SK-N-SH treated with all-trans-retinoic acid at 6 μM for 48 hours (cell line): ENCODE measurements at regions not wholly inside any gene's neighbourhood (a gene's known extent, or its start where the extent isn't known, plus 50 kb on each side); places are given as distances from the start of the nearest gene placed in this dataset.

Experiments used
- ATAC-seq: fragments of 200-7000 bp; cut with Tn5 transposase; 3 replicates; pipeline ENCODE4 v1.9.1; 2020; ENCODE audit warnings: mild to moderate bottlenecking, moderate library complexity
- ARNTL ChIP-seq: fragments of 450-650 bp; formaldehyde crosslinking; IDR thresholded peaks from 2 replicates; pipeline ENCODE4 v1.5.0; 2020; ENCODE audit warnings: low read depth, mild to moderate bottlenecking, moderate library complexity, borderline replicate concordance
- BACH2 ChIP-seq: fragments of 250-450 bp; sonication (Bioruptor Pico); IDR thresholded peaks from 2 replicates; pipeline ENCODE4 v1.9.0; 2021; ENCODE audit warnings: mild to moderate bottlenecking, borderline replicate concordance
- CREB5 ChIP-seq: fragments of 250-450 bp; sonication (Bioruptor Pico); IDR thresholded peaks from 2 replicates; pipeline ENCODE4 v1.5.1; 2020; ENCODE audit warnings: low read depth, mild to moderate bottlenecking, moderate library complexity
- CSDC2 ChIP-seq: fragments of 250-450 bp; sonication (Bioruptor Pico); IDR thresholded peaks from 2 replicates; pipeline ENCODE4 v1.5.0; 2020; ENCODE audit warnings: mild to moderate bottlenecking, moderate library complexity
- CSRNP3 ChIP-seq: fragments of 250-450 bp; sonication (Bioruptor Pico); IDR thresholded peaks from 2 replicates; pipeline ENCODE4 v1.5.1; 2021; ENCODE audit warnings: mild to moderate bottlenecking, moderate library complexity
- ESRRG ChIP-seq: fragments of 250-450 bp; sonication (Bioruptor Pico); IDR thresholded peaks from 2 replicates; pipeline ENCODE4 v1.6.1; 2021; ENCODE audit warnings: mild to moderate bottlenecking
- ISL1 ChIP-seq: fragments of 250-450 bp; sonication (Bioruptor Pico); IDR thresholded peaks from 2 replicates; pipeline ENCODE4 v2.1.2; 2022; ENCODE audit warnings: mild to moderate bottlenecking, moderate library complexity
- OSR1 ChIP-seq: fragments of 250-450 bp; sonication (Bioruptor Pico); IDR thresholded peaks from 2 replicates; pipeline ENCODE4 v1.8.0; 2022; ENCODE audit warnings: moderate library complexity, mild to moderate bottlenecking, inconsistent platforms
- PATZ1 ChIP-seq: fragments of 250-450 bp; sonication (Bioruptor Pico); IDR thresholded peaks from 2 replicates; pipeline ENCODE4 v1.8.0; 2020; ENCODE audit warnings: mild to moderate bottlenecking, moderate library complexity, borderline replicate concordance
- POU6F1 ChIP-seq: fragments of 250-450 bp; sonication (Bioruptor Pico); IDR thresholded peaks from 2 replicates; pipeline ENCODE4 v1.8.0; 2021; ENCODE audit warnings: low read depth, mild to moderate bottlenecking, moderate library complexity, borderline replicate concordance
- PPARA ChIP-seq: fragments of 250-450 bp; sonication (Bioruptor Pico); IDR thresholded peaks from 2 replicates; pipeline ENCODE4 v1.5.0; 2020; ENCODE audit warnings: mild to moderate bottlenecking, borderline replicate concordance
- RARB ChIP-seq: fragments of 250-450 bp; sonication (Bioruptor Pico); IDR thresholded peaks from 2 replicates; pipeline ENCODE4 v1.8.0; 2021; ENCODE audit warnings: mild to moderate bottlenecking, moderate library complexity
- TOX ChIP-seq: fragments of 250-450 bp; sonication (Bioruptor Pico); IDR thresholded peaks from 2 replicates; pipeline ENCODE4 v1.8.0; 2021; ENCODE audit warnings: mild to moderate bottlenecking, moderate library complexity, borderline replicate concordance
- TSHZ2 ChIP-seq: fragments of 250-450 bp; sonication (Bioruptor Pico); IDR thresholded peaks from 2 replicates; pipeline ENCODE4 v1.5.0; 2020; ENCODE audit warnings: mild to moderate bottlenecking, moderate library complexity
- ZFP3 ChIP-seq: fragments of 250-450 bp; sonication (Bioruptor Pico); IDR thresholded peaks from 2 replicates; pipeline ENCODE4 v1.5.0; 2020; ENCODE audit warnings: mild to moderate bottlenecking, moderate library complexity
- ZFP30 ChIP-seq: fragments of 450-650 bp; formaldehyde crosslinking; IDR thresholded peaks from 2 replicates; pipeline ENCODE4 v1.5.0; 2022; ENCODE audit warnings: mild to moderate bottlenecking, moderate library complexity
- ZNF565 ChIP-seq: fragments of 450-650 bp; formaldehyde crosslinking; conservative IDR thresholded peaks from 2 replicates; pipeline ENCODE4 v1.5.0; 2020; ENCODE audit warnings: low read depth, mild to moderate bottlenecking, moderate library complexity
- ZNF70 ChIP-seq: fragments of 450-650 bp; formaldehyde crosslinking; IDR thresholded peaks from 2 replicates; pipeline ENCODE4 v1.5.0; 2020; ENCODE audit warnings: mild to moderate bottlenecking, moderate library complexity
- ZNF8 ChIP-seq: fragments of 450-650 bp; formaldehyde crosslinking; IDR thresholded peaks from 2 replicates; pipeline ENCODE4 v1.5.0; 2020; ENCODE audit warnings: mild to moderate bottlenecking, moderate library complexity

GRCh38 chr16:62889097-62889496, 852.9 kb upstream of the CDH8 start:
- no peak for TF ChIP-seq TOX (CRISPR knock-in tag)
- TF ChIP-seq ZNF70 (CRISPR knock-in tag) = no peak
- no peak for TF ChIP-seq CREB5 (CRISPR knock-in tag)
- no peak for TF ChIP-seq ISL1 (CRISPR knock-in tag)
- no peak for TF ChIP-seq POU6F1 (CRISPR knock-in tag)
- TF ChIP-seq, all 23 proteins: peak for 0
- ATAC-seq = no peak

GRCh38 chr16:62883509-62883908, 847.3 kb upstream of the CDH8 start:
- no peak for ATAC-seq
- no peak for TF ChIP-seq ZNF8 (CRISPR knock-in tag)
- no peak for TF ChIP-seq BACH2 (CRISPR knock-in tag)
- TF ChIP-seq ESRRG (CRISPR knock-in tag) = no peak
- TF ChIP-seq CSRNP3 (CRISPR knock-in tag) = no peak
- no peak for TF ChIP-seq ZFP30
- TF ChIP-seq ZNF565 (CRISPR knock-in tag) = no peak
- no peak for TF ChIP-seq ZFP3 (CRISPR knock-in tag)
- TF ChIP-seq RARB = no peak
- no peak for TF ChIP-seq POU6F1 (CRISPR knock-in tag)
- TF ChIP-seq TOX (CRISPR knock-in tag) = no peak
- no peak for TF ChIP-seq ARNTL (CRISPR knock-in tag)
- no peak for TF ChIP-seq ISL1 (CRISPR knock-in tag)
- no peak for TF ChIP-seq PPARA (CRISPR knock-in tag)
- TF ChIP-seq TSHZ2 (CRISPR knock-in tag) = no peak
- no peak for TF ChIP-seq CSDC2 (CRISPR knock-in tag)
- no peak for TF ChIP-seq PATZ1 (CRISPR knock-in tag)

- ATAC-seq = no peak
- TF ChIP-seq TSHZ2 (CRISPR knock-in tag) = no peak
- no peak for TF ChIP-seq OSR1 (CRISPR knock-in tag)
- TF ChIP-seq CREB5 (CRISPR knock-in tag) = no peak
- TF ChIP-seq ZFP3 (CRISPR knock-in tag) = no peak
- TF ChIP-seq POU6F1 (CRISPR knock-in tag) = no peak
- TF ChIP-seq ZNF70 (CRISPR knock-in tag) = no peak
Observed at GRCh38 chr16:62882552-62883221, 846.4 kb upstream of the CDH8 start.
